Loucy (cell line): ENCODE measurements at regions not wholly inside any gene's neighbourhood (a gene's known extent, or its start where the extent isn't known, plus 50 kb on each side); places are given as distances from the start of the nearest gene placed in this dataset.

Experiments
- EZH2phosphoT487 ChIP-seq: fragments of 200-600 bp; IDR thresholded peaks from 2 replicates; pipeline ENCODE4 v1.6.1; 2018; ENCODE audit warnings: antibody characterized with exemption, mild to moderate bottlenecking, moderate library complexity, borderline replicate concordance
- TF ChIP-seq, protein P1 (sequence below): fragments of 200-600 bp; sonication (generic); conservative IDR thresholded peaks from 2 replicates; pipeline ENCODE4 v1.5.1; 2014; ENCODE audit warnings: mild to moderate bottlenecking, antibody characterized with exemption, low read length

DNA sequence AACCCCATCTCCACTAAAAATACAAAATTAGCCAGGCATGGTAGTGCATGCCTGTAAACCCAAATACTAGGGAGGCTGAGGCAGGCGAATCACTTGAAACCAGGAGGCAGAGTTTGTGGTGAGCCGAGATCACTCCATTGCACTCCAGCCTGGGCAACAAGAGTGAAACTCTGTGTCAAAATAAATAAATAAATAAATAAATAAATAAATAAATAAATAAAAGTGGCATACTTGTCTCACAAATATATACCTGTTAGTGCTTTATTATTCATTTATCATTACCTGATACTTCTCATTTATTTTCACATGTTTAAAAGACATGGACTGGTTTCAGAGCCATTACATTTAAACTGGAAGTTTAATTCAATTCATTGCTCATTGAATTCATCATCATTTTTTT, 491.4 kb upstream of the CDH7 start:
- TF ChIP-seq, protein P1, sequence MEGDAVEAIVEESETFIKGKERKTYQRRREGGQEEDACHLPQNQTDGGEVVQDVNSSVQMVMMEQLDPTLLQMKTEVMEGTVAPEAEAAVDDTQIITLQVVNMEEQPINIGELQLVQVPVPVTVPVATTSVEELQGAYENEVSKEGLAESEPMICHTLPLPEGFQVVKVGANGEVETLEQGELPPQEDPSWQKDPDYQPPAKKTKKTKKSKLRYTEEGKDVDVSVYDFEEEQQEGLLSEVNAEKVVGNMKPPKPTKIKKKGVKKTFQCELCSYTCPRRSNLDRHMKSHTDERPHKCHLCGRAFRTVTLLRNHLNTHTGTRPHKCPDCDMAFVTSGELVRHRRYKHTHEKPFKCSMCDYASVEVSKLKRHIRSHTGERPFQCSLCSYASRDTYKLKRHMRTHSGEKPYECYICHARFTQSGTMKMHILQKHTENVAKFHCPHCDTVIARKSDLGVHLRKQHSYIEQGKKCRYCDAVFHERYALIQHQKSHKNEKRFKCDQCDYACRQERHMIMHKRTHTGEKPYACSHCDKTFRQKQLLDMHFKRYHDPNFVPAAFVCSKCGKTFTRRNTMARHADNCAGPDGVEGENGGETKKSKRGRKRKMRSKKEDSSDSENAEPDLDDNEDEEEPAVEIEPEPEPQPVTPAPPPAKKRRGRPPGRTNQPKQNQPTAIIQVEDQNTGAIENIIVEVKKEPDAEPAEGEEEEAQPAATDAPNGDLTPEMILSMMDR, result no peak
- no peak for TF ChIP-seq EZH2phosphoT487
